ENCODE measurements at regions not wholly inside any gene's neighbourhood (a gene's known extent, or its start where the extent isn't known, plus 50 kb on each side); places are given as distances from the start of the nearest gene placed in this dataset.

GRCh38 chr13:86377451-86377850, 578.2 kb upstream of the SLITRK6 start:
- no peaks in the 10 kb centered on the region for H3K36me3 Mint-ChIP-seq (ENCODE audit: low read depth)
- peaks cover 2% of the 10 kb centered on the region for H3K9me3 Mint-ChIP-seq
- H3K4me3 Mint-ChIP-seq, result no peak overlapping the region
- no peaks in the 10 kb centered on the region for H3K4me1 Mint-ChIP-seq
- H3K27ac Mint-ChIP-seq, result no peak overlapping the region
- intact Hi-C loops (cut with micrococcal nuclease), result no loop called here
- H3K27me3 Mint-ChIP-seq, result no peaks in the 10 kb centered on the region
- no peak for DNase-seq

- Mint-ChIP-seq H3K27ac (no peak overlapping the region), H3K9me3 (no peaks in the 10 kb centered on the region), H3K4me3 (no peak overlapping the region), H3K36me3 (ENCODE audit: low read depth) (no peaks in the 10 kb centered on the region), H3K27me3 (no peaks in the 10 kb centered on the region), H3K4me1 (no peaks in the 10 kb centered on the region)
- intact Hi-C loops (cut with micrococcal nuclease), result no loop called here
- no peak for DNase-seq
These were observed 579.4 kb upstream of the SLITRK6 start for GRCh38 chr13:86378628-86379027.

GRCh38 chr13:86383151-86383550, 583.9 kb upstream of the SLITRK6 start:
- H3K36me3 Mint-ChIP-seq (ENCODE audit: low read depth), result no peaks in the 10 kb centered on the region
- no peaks in the 10 kb centered on the region for H3K9me3 Mint-ChIP-seq
- H3K27me3 Mint-ChIP-seq, result no peaks in the 10 kb centered on the region
- H3K4me1 Mint-ChIP-seq, result no peaks in the 10 kb centered on the region
- intact Hi-C loops (cut with micrococcal nuclease), result no loop called here
- H3K27ac Mint-ChIP-seq, result no peak overlapping the region
- no peak overlapping the region for H3K4me3 Mint-ChIP-seq
- no peak for DNase-seq

GRCh38 chr13:86383561-86383960, 584.3 kb upstream of the SLITRK6 start:
- Mint-ChIP-seq H3K4me3 (no peak overlapping the region), H3K4me1 (no peaks in the 10 kb centered on the region), H3K27ac (no peak overlapping the region), H3K36me3 (ENCODE audit: low read depth) (no peaks in the 10 kb centered on the region), H3K27me3 (no peaks in the 10 kb centered on the region), H3K9me3 (no peaks in the 10 kb centered on the region)
- intact Hi-C loops (cut with micrococcal nuclease), result no loop called here
- no peak for DNase-seq

- Mint-ChIP-seq H3K27me3 (no peaks in the 10 kb centered on the region), H3K36me3 (ENCODE audit: low read depth) (no peaks in the 10 kb centered on the region), H3K4me3 (no peak overlapping the region), H3K4me1 (no peaks in the 10 kb centered on the region), H3K27ac (no peak overlapping the region), H3K9me3 (no peaks in the 10 kb centered on the region)
- no peak for DNase-seq
- intact Hi-C loops (cut with micrococcal nuclease), result no loop called here
These were observed 598.4 kb upstream of the SLITRK6 start for GRCh38 chr13:86397635-86398034.

GRCh38 chr13:86399572-86399971, 600.4 kb upstream of the SLITRK6 start:
- intact Hi-C loops (cut with micrococcal nuclease), result no loop called here
- Mint-ChIP-seq H3K27ac (no peak overlapping the region), H3K27me3 (no peaks in the 10 kb centered on the region), H3K36me3 (ENCODE audit: low read depth) (no peaks in the 10 kb centered on the region), H3K9me3 (no peaks in the 10 kb centered on the region), H3K4me3 (no peak overlapping the region), H3K4me1 (no peaks in the 10 kb centered on the region)
- DNase-seq, result no peak

- no peak overlapping the region for H3K27ac Mint-ChIP-seq
- DNase-seq, result no peak
- H3K9me3 Mint-ChIP-seq, result no peaks in the 10 kb centered on the region
- H3K36me3 Mint-ChIP-seq (ENCODE audit: low read depth), result no peaks in the 10 kb centered on the region
- intact Hi-C loops (cut with micrococcal nuclease), result no loop called here
- no peak overlapping the region for H3K4me3 Mint-ChIP-seq
- no peaks in the 10 kb centered on the region for H3K4me1 Mint-ChIP-seq
- no peaks in the 10 kb centered on the region for H3K27me3 Mint-ChIP-seq
These were observed 603.3 kb upstream of the SLITRK6 start for GRCh38 chr13:86402500-86402899.

GRCh38 chr13:86403181-86403580, 604.0 kb upstream of the SLITRK6 start:
- intact Hi-C loops (cut with micrococcal nuclease), result no loop called here
- Mint-ChIP-seq H3K27ac (no peak overlapping the region), H3K4me3 (no peak overlapping the region), H3K27me3 (no peaks in the 10 kb centered on the region), H3K36me3 (ENCODE audit: low read depth) (no peaks in the 10 kb centered on the region), H3K9me3 (no peaks in the 10 kb centered on the region), H3K4me1 (no peaks in the 10 kb centered on the region)
- DNase-seq, result no peak

GRCh38 chr13:86409466-86410241, 610.4 kb upstream of the SLITRK6 start:
- Mint-ChIP-seq H3K27ac (no peak overlapping the region), H3K4me1 (no peaks in the 10 kb centered on the region), H3K36me3 (ENCODE audit: low read depth) (no peaks in the 10 kb centered on the region), H3K27me3 (no peaks in the 10 kb centered on the region), H3K4me3 (no peak overlapping the region), H3K9me3 (no peaks in the 10 kb centered on the region)
- intact Hi-C loops (cut with micrococcal nuclease), result no loop called here
- DNase-seq, result no peak

- Mint-ChIP-seq H3K27ac (no peak overlapping the region), H3K36me3 (ENCODE audit: low read depth) (no peaks in the 10 kb centered on the region), H3K27me3 (no peaks in the 10 kb centered on the region), H3K9me3 (peaks cover 7% of the 10 kb centered on the region), H3K4me1 (no peaks in the 10 kb centered on the region), H3K4me3 (no peak overlapping the region)
- no peak for DNase-seq
- intact Hi-C loops (cut with micrococcal nuclease), result no loop called here
These were observed 626.1 kb upstream of the SLITRK6 start for GRCh38 chr13:86425170-86425815.

GRCh38 chr13:86426437-86426836, 627.2 kb upstream of the SLITRK6 start:
- DNase-seq, result no peak
- intact Hi-C loops (cut with micrococcal nuclease), result no loop called here
- Mint-ChIP-seq H3K4me3 (no peak overlapping the region), H3K36me3 (ENCODE audit: low read depth) (no peaks in the 10 kb centered on the region), H3K27ac (no peak overlapping the region), H3K27me3 (no peaks in the 10 kb centered on the region), H3K4me1 (no peaks in the 10 kb centered on the region), H3K9me3 (no peaks in the 10 kb centered on the region)

GRCh38 chr13:86429756-86430155, 630.5 kb upstream of the SLITRK6 start:
- intact Hi-C loops (cut with micrococcal nuclease), result no loop called here
- H3K4me1 Mint-ChIP-seq, result no peaks in the 10 kb centered on the region
- H3K27ac Mint-ChIP-seq, result no peak overlapping the region
- no peak overlapping the region for H3K4me3 Mint-ChIP-seq
- DNase-seq, result no peak
- H3K27me3 Mint-ChIP-seq, result no peaks in the 10 kb centered on the region
- H3K9me3 Mint-ChIP-seq, result no peaks in the 10 kb centered on the region
- no peaks in the 10 kb centered on the region for H3K36me3 Mint-ChIP-seq (ENCODE audit: low read depth)

GRCh38 chr13:86438034-86438433, 638.8 kb upstream of the SLITRK6 start:
- Mint-ChIP-seq H3K27me3 (no peaks in the 10 kb centered on the region), H3K36me3 (ENCODE audit: low read depth) (no peaks in the 10 kb centered on the region), H3K27ac (no peak overlapping the region), H3K4me1 (no peaks in the 10 kb centered on the region), H3K9me3 (no peaks in the 10 kb centered on the region), H3K4me3 (no peak overlapping the region)
- intact Hi-C loops (cut with micrococcal nuclease), result no loop called here
- no peak for DNase-seq

- Mint-ChIP-seq H3K9me3 (peaks cover 7% of the 10 kb centered on the region), H3K36me3 (ENCODE audit: low read depth) (no peaks in the 10 kb centered on the region), H3K27ac (no peak overlapping the region), H3K4me3 (no peak overlapping the region), H3K4me1 (no peaks in the 10 kb centered on the region), H3K27me3 (no peaks in the 10 kb centered on the region)
- intact Hi-C loops (cut with micrococcal nuclease), result no loop called here
- DNase-seq, result no peak
These were observed 646.0 kb upstream of the SLITRK6 start for GRCh38 chr13:86445206-86445605.

GRCh38 chr13:86445672-86446071, 646.5 kb upstream of the SLITRK6 start:
- DNase-seq, result no peak
- H3K9me3 Mint-ChIP-seq, result peaks cover 7% of the 10 kb centered on the region
- H3K27me3 Mint-ChIP-seq, result no peaks in the 10 kb centered on the region
- no peaks in the 10 kb centered on the region for H3K36me3 Mint-ChIP-seq (ENCODE audit: low read depth)
- intact Hi-C loops (cut with micrococcal nuclease), result no loop called here
- H3K4me3 Mint-ChIP-seq, result no peak overlapping the region
- no peak overlapping the region for H3K27ac Mint-ChIP-seq
- H3K4me1 Mint-ChIP-seq, result no peaks in the 10 kb centered on the region
